Lower leg skin (tissue), 4 donors: ENCODE measurements at regions not wholly inside any gene's neighbourhood (a gene's known extent, or its start where the extent isn't known, plus 50 kb on each side); places are given as distances from the start of the nearest gene placed in this dataset.

Source experiments
- DNase-seq, 2 donors: peaks; one replicate each; pipeline ENCODE4 v3.0.0-alpha.2; 2019; ENCODE audit warnings: low spot score in 2 of 2
- H3K4me3 ChIP-seq: fragments of 200-600 bp; sonication (generic); 2 replicates; pipeline ENCODE4 v1.5.1; 2017; ENCODE audit warnings: mild to moderate bottlenecking, low read depth; ENCODE audit not compliant: poor library complexity, severe bottlenecking
- CTCF ChIP-seq, 3 donors: fragments of 450-650 bp; IDR thresholded peaks; one replicate each; pipeline ENCODE4 v1.5.1; 2016; ENCODE audit warnings: antibody characterized with exemption in 3 of 3, mild to moderate bottlenecking in 3 of 3, moderate library complexity in 2 of 3
- POLR2A ChIP-seq, 2 donors: fragments of 450-650 bp; IDR thresholded peaks; one replicate each; pipeline ENCODE4 v1.6.1; 2016 to 2017; ENCODE audit warnings: antibody characterized with exemption in 2 of 2, mild to moderate bottlenecking in 1 of 2, moderate library complexity in 1 of 2
- WGBS, 2 donors: methylation state at CpG; one replicate each; pipeline ENCODE4 v1.1.5; 2018; 5-methylcytosine and 5-hydroxymethylcytosine counted together
- intact Hi-C: fragments of 100-400 bp; cut with DNase I; formaldehyde crosslinking; loops from one replicate; pipeline ENCODE4 v1.15.0; 2023; ENCODE audit warnings: low total_unique reads

GRCh38 chr1:232209357-232209756, 420.6 kb downstream of the SIPA1L2 start:
- no peak for TF ChIP-seq CTCF (IDR thresholded peaks at IDR 0.05)
- no peak for TF ChIP-seq POLR2A (IDR thresholded peaks at IDR 0.05)
- no peak overlapping the region for H3K4me3 ChIP-seq
- 54 to 63% methylated on average over 4 of the region's 4 CpGs for WGBS, 2 donors
- DNase-seq: no peak
- intact Hi-C loops: no loop called here

- no peak for DNase-seq
- TF ChIP-seq POLR2A (IDR thresholded peaks at IDR 0.05) (no peak), CTCF (IDR thresholded peaks at IDR 0.05) (no peak)
- WGBS, 2 donors: 83 to 88% methylated on average over 8 of the region's 8 CpGs
Observed at GRCh38 chr1:232207073-232207866, 422.7 kb downstream of the SIPA1L2 start.

GRCh38 chr1:232204269-232204668, 425.7 kb downstream of the SIPA1L2 start:
- intact Hi-C loops: no loop called here
- H3K4me3 ChIP-seq: no peak overlapping the region
- TF ChIP-seq CTCF (IDR thresholded peaks at IDR 0.05) (no peak), POLR2A (IDR thresholded peaks at IDR 0.05) (no peak)
- no peak for DNase-seq

More at GRCh38 chr1:232207073-232207866, 422.7 kb downstream of the SIPA1L2 start:
- intact Hi-C loops: no loop called here
- no peak overlapping the region for H3K4me3 ChIP-seq

GRCh38 chr1:232201024-232201423, 428.9 kb downstream of the SIPA1L2 start:
- TF ChIP-seq POLR2A (IDR thresholded peaks at IDR 0.05): no peak
- TF ChIP-seq CTCF (IDR thresholded peaks at IDR 0.05): no peak
- WGBS, 2 donors: 87 to 92% methylated on average over 7 of the region's 7 CpGs
- no peak for DNase-seq
- intact Hi-C loops: no loop called here
- no peak overlapping the region for H3K4me3 ChIP-seq

- 94 to 97% methylated on average over 1 of the region's 1 CpG for WGBS, 2 donors
- DNase-seq: no peak
- TF ChIP-seq POLR2A (IDR thresholded peaks at IDR 0.05) (no peak), CTCF (IDR thresholded peaks at IDR 0.05) (no peak)
- no peak overlapping the region for H3K4me3 ChIP-seq
- intact Hi-C loops: no loop called here
Observed at GRCh38 chr1:232196042-232196441, 433.9 kb downstream of the SIPA1L2 start.

GRCh38 chr1:232194424-232194823, 435.5 kb downstream of the SIPA1L2 start:
- no peak for TF ChIP-seq CTCF (IDR thresholded peaks at IDR 0.05)
- no peak for TF ChIP-seq POLR2A (IDR thresholded peaks at IDR 0.05)
- H3K4me3 ChIP-seq: no peak overlapping the region
- intact Hi-C loops: loop anchor here (5.0 kb wide), 1 partner anchor 593 kb away; no protein-coding TSS in a partner anchor
- no peak for DNase-seq
- 87 to 95% methylated on average over 1 of the region's 1 CpG for WGBS, 2 donors
